PFSK-1 (cell line): ENCODE measurements at regions not wholly inside any gene's neighbourhood (a gene's known extent, or its start where the extent isn't known, plus 50 kb on each side); places are given as distances from the start of the nearest gene placed in this dataset.

Source experiments
- POLR2AphosphoS5 ChIP-seq: IDR thresholded peaks from 2 replicates; pipeline ENCODE4 v1.6.1; 2012; ENCODE audit warnings: low read depth, mild to moderate bottlenecking, control low read depth, low read length, moderate library complexity
- REST ChIP-seq, 2 experiments: IDR thresholded peaks; 2 replicates each; pipeline versions ENCODE4 v1.6.1 to v1.8.0; 2011 to 2012; ENCODE audit warnings: low read depth in 2 of 2, low read length in 2 of 2, control low read depth in 1 of 2, inconsistent platforms in 1 of 2, mild to moderate bottlenecking in 1 of 2, moderate library complexity in 1 of 2; ENCODE audit not compliant: insufficient read depth in 1 of 2
- SIN3A ChIP-seq: IDR thresholded peaks from 2 replicates; pipeline ENCODE4 v1.6.1; 2012; ENCODE audit warnings: mild to moderate bottlenecking, low read length, moderate library complexity, borderline replicate concordance; ENCODE audit not compliant: insufficient read depth
- TAF1 ChIP-seq: IDR thresholded peaks from 2 replicates; pipeline ENCODE4 v1.6.1; 2012; ENCODE audit warnings: low read length, control low read depth, borderline replicate concordance; ENCODE audit not compliant: insufficient read depth

DNA sequence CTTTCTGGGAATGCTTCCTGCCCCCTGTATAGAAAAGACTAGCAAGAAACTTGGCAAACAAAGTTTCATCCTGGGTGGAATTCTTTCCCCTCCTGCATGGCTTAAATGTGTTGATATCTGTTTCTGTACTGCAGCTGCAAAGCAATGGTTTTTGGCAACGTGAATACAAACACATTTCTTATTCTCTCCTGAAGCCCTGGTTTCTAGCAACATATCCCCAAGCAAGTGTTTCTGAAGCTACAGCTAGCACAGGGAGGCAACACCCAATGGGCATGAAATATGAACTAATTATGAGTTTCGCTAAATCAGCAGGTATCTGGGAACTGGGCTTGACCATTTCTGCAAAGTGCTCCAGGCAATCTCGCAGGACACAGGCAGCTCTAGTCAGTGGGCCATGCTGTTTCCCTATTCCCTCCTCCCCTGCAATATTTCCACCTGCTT is 392.3 kb upstream of the TMPO start:
- TF ChIP-seq POLR2AphosphoS5 (no peak), REST (IDR thresholded peaks at IDR 0.05; ENCODE audit: insufficient read depth in 1 of 2, low read depth in 2 of 2, low read length in 2 of 2) (no peak), TAF1 (no peak), SIN3A (no peak)
